CD14-positive monocyte (primary cell): ENCODE measurements at regions not wholly inside any gene's neighbourhood (a gene's known extent, or its start where the extent isn't known, plus 50 kb on each side); places are given as distances from the start of the nearest gene placed in this dataset.

Experiments used
- DNase-seq, 3 donors: peaks; one replicate each; pipeline ENCODE4 v3.0.0-alpha.2; 2011 to 2022
- H2AFZ ChIP-seq: 2 replicates; pipeline ENCODE4 v1.6.0; 2012; ENCODE audit warnings: mild to moderate bottlenecking, low read depth, low read length, inconsistent platforms; ENCODE audit not compliant: insufficient read depth, poor library complexity, severe bottlenecking
- H3K27ac ChIP-seq, 2 donors: 1 replicate in 1 of 2; 2 replicates in 1 of 2; pipeline ENCODE4 v1.5.1; 2012 to 2013; ENCODE audit warnings: low read length in 2 of 2, control low read depth in 1 of 2, inconsistent platforms in 1 of 2, low read depth in 1 of 2, mild to moderate bottlenecking in 1 of 2
- H3K27me3 ChIP-seq, 2 donors: one replicate each; pipeline versions ENCODE4 v1.6.0 to v1.6.1; 2011 to 2013; ENCODE audit warnings: low read length in 2 of 2; ENCODE audit not compliant: control insufficient read depth in 2 of 2, insufficient read depth in 2 of 2
- H3K36me3 ChIP-seq, 2 donors: replicated peaks in 1 of 2; 1 replicate in 1 of 2; 2 replicates in 1 of 2; pipeline versions ENCODE4 v1.5.1 to v1.6.1; 2012 to 2013; ENCODE audit warnings: low read length in 2 of 2, control low read depth in 1 of 2, inconsistent platforms in 1 of 2, mild to moderate bottlenecking in 1 of 2; ENCODE audit not compliant: insufficient read depth in 2 of 2, control insufficient read depth in 1 of 2
- H3K4me1 ChIP-seq, 2 donors: 1 replicate in 1 of 2; 2 replicates in 1 of 2; pipeline versions ENCODE4 v1.5.1 to v1.6.1; 2012 to 2013; ENCODE audit warnings: low read length in 2 of 2, control low read depth in 1 of 2, inconsistent platforms in 1 of 2, mild to moderate bottlenecking in 1 of 2, moderate library complexity in 1 of 2; ENCODE audit not compliant: insufficient read depth in 2 of 2, control insufficient read depth in 1 of 2
- H3K4me2 ChIP-seq: replicated peaks from 2 replicates; pipeline ENCODE3; 2012; ENCODE audit warnings: low read length, moderate library complexity, mild to moderate bottlenecking; ENCODE audit not compliant: poor library complexity, severe bottlenecking; ENCODE audit errors: extremely low read depth
- H3K4me3 ChIP-seq, 3 experiments: fragments of 200-600 bp in 1 of 3; sonication (generic) in 1 of 3; replicated peaks in 1 of 3; 1 replicate in 2 of 3; 2 replicates in 1 of 3; pipeline ENCODE4 v1.5.1; 2011 to 2013; ENCODE audit warnings: low read length in 3 of 3, mild to moderate bottlenecking in 3 of 3, control low read depth in 2 of 3, low read depth in 2 of 3, inconsistent platforms in 1 of 3, moderate library complexity in 1 of 3
- H3K79me2 ChIP-seq: 2 replicates; pipeline ENCODE4 v1.6.0; 2012; ENCODE audit warnings: mild to moderate bottlenecking, control low read depth, inconsistent platforms, low read length, moderate library complexity; ENCODE audit not compliant: insufficient read depth
- H3K9ac ChIP-seq: 2 replicates; pipeline ENCODE4 v1.6.0; 2017; ENCODE audit warnings: low read length, mild to moderate bottlenecking; ENCODE audit not compliant: insufficient read depth, poor library complexity, severe bottlenecking
- H3K9me3 ChIP-seq, 2 donors: replicated peaks in 1 of 2; 1 replicate in 1 of 2; 2 replicates in 1 of 2; pipeline versions ENCODE4 v1.5.1 to v1.6.1; 2012 to 2013; ENCODE audit warnings: low read length in 2 of 2, control low read depth in 1 of 2; ENCODE audit not compliant: control insufficient read depth in 1 of 2, insufficient read depth in 1 of 2
- H4K20me1 ChIP-seq: 2 replicates; pipeline ENCODE4 v1.6.0; 2012; ENCODE audit warnings: mild to moderate bottlenecking, low read length, control low read depth, moderate library complexity; ENCODE audit not compliant: insufficient read depth
- H3K27ac Mint-ChIP-seq, 7 donors: one replicate each; pipeline ENCODE4 v1.8.0; 2020; ENCODE audit warnings: mild to moderate bottlenecking in 7 of 7, mixed read lengths in 7 of 7, moderate library complexity in 6 of 7, inconsistent platforms in 2 of 7
- H3K27me3 Mint-ChIP-seq, 3 donors: one replicate each; pipeline ENCODE4 v1.8.0; 2021 to 2022; ENCODE audit warnings: low read depth in 3 of 3, mild to moderate bottlenecking in 3 of 3, mixed read lengths in 3 of 3, moderate library complexity in 3 of 3, inconsistent platforms in 1 of 3
- H3K36me3 Mint-ChIP-seq, 2 donors: one replicate each; pipeline ENCODE4 v1.8.0; 2020; ENCODE audit warnings: mixed read lengths in 2 of 2, inconsistent platforms in 1 of 2, mild to moderate bottlenecking in 1 of 2
- H3K4me1 Mint-ChIP-seq: one replicate; pipeline ENCODE4 v1.8.0; 2020; ENCODE audit warnings: mild to moderate bottlenecking, mixed read lengths
- H3K4me3 Mint-ChIP-seq, 2 donors: one replicate each; pipeline ENCODE4 v1.8.0; 2020; ENCODE audit warnings: mild to moderate bottlenecking in 2 of 2, mixed read lengths in 2 of 2, moderate library complexity in 1 of 2
- H3K9me3 Mint-ChIP-seq, 7 donors: one replicate each; pipeline ENCODE4 v1.8.0; 2020 to 2022; ENCODE audit warnings: mixed read lengths in 7 of 7, mild to moderate bottlenecking in 6 of 7, moderate library complexity in 6 of 7, inconsistent platforms in 2 of 7
- WGBS: methylation state at CpG from one replicate; pipeline ENCODE4 v1.1.5; 2013; ENCODE audit warnings: missing lambda C conversion rate; ENCODE audit not compliant: insufficient coverage; 5-methylcytosine and 5-hydroxymethylcytosine counted together
- intact Hi-C, 2 donors: fragments of 100-400 bp; cut with micrococcal nuclease; formaldehyde crosslinking; loops; one replicate each; pipeline versions ENCODE4 v1.15.0 to v1.15.1; 2023
- TF ChIP-seq, protein P1 (sequence below): fragments of 200-600 bp; IDR thresholded peaks from one replicate; pipeline ENCODE4 v1.8.0; 2022; ENCODE audit warnings: antibody characterized with exemption, mild to moderate bottlenecking

DNA sequence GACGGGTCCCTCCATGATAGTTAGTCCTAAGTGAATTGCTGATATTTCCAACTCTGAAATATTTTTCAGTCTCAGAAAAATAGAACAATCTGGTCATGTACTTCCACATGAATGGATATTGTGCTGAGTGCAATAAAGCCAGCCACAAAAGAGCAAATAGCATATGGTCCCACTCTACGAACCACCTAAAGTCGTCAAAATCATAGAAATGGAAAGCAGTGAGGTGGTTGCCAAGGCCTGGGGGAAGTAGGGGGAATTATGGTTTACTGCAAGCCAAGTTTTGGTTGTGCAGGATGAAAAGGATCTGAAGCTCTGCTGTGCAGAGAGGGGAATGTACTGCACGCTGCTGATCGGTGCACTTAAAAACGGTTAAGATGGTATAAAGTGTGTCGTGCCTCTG lies 313.8 kb upstream of the ADARB2 start:
- peaks cover 0 to 2% of the 10 kb centered on the region in 2 donors for H3K9me3 ChIP-seq
- no peak overlapping the region for H3K27ac ChIP-seq
- Mint-ChIP-seq H3K9me3 (peaks cover 0 to 3% (median 1%) of the 10 kb centered on the region in 7 donors), H3K4me1 (no peaks in the 10 kb centered on the region), H3K27ac (no peak overlapping the region), H3K4me3 (no peak overlapping the region), H3K27me3 (no peaks in the 10 kb centered on the region), H3K36me3 (no peaks in the 10 kb centered on the region)
- H3K36me3 ChIP-seq = no peaks in the 10 kb centered on the region
- TF ChIP-seq, protein P1, sequence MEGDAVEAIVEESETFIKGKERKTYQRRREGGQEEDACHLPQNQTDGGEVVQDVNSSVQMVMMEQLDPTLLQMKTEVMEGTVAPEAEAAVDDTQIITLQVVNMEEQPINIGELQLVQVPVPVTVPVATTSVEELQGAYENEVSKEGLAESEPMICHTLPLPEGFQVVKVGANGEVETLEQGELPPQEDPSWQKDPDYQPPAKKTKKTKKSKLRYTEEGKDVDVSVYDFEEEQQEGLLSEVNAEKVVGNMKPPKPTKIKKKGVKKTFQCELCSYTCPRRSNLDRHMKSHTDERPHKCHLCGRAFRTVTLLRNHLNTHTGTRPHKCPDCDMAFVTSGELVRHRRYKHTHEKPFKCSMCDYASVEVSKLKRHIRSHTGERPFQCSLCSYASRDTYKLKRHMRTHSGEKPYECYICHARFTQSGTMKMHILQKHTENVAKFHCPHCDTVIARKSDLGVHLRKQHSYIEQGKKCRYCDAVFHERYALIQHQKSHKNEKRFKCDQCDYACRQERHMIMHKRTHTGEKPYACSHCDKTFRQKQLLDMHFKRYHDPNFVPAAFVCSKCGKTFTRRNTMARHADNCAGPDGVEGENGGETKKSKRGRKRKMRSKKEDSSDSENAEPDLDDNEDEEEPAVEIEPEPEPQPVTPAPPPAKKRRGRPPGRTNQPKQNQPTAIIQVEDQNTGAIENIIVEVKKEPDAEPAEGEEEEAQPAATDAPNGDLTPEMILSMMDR = no peak
- H3K9ac ChIP-seq = no peak overlapping the region
- DNase-seq = no peak
- H2AFZ ChIP-seq = no peak overlapping the region
- no peak overlapping the region for H3K4me2 ChIP-seq
- H3K79me2 ChIP-seq = no peaks in the 10 kb centered on the region
- H3K4me3 ChIP-seq = no peak overlapping the region
- no peaks in the 10 kb centered on the region for H3K27me3 ChIP-seq
- no peaks in the 10 kb centered on the region for H3K4me1 ChIP-seq
- intact Hi-C loops = no loop called here
- 84% methylated on average over 5 of the region's 7 CpGs for WGBS
- no peaks in the 10 kb centered on the region for H4K20me1 ChIP-seq

DNA sequence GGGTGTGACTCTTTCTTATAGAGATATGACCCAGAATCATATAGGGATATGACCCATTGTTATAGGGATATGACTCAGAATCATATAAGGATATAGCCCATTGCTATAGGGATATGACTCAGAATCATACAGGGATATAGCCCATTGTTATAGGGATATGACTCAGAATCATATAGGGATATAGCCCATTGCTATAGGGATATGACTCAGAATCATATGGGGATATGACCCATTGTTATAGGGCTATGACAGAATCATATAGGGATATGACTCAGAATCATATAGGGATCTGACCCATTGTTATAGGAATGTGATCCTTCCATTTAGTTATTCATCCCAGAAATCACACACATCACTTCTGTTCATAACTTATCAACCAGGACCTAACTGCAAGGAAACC lies 312.2 kb upstream of the ADARB2 start:
- Mint-ChIP-seq H3K4me3 (no peak overlapping the region), H3K4me1 (no peaks in the 10 kb centered on the region), H3K27ac (no peak overlapping the region), H3K36me3 (no peaks in the 10 kb centered on the region), H3K9me3 (peaks cover 0 to 5% (median 1%) of the 10 kb centered on the region in 7 donors), H3K27me3 (no peaks in the 10 kb centered on the region)
- no peaks in the 10 kb centered on the region for H4K20me1 ChIP-seq
- no peaks in the 10 kb centered on the region for H3K79me2 ChIP-seq
- no peak overlapping the region for H2AFZ ChIP-seq
- peaks cover 0 to 2% of the 10 kb centered on the region in 2 donors for H3K9me3 ChIP-seq
- no peaks in the 10 kb centered on the region for H3K4me1 ChIP-seq
- H3K27me3 ChIP-seq = no peaks in the 10 kb centered on the region
- H3K4me2 ChIP-seq = no peak overlapping the region
- TF ChIP-seq, protein P1 = no peak
- DNase-seq = no peak
- intact Hi-C loops = no loop called here
- no peaks in the 10 kb centered on the region for H3K36me3 ChIP-seq
- no peak overlapping the region for H3K9ac ChIP-seq
- H3K27ac ChIP-seq = no peak overlapping the region
- no peak overlapping the region for H3K4me3 ChIP-seq
